ENCODE measurements at regions not wholly inside any gene's neighbourhood (a gene's known extent, or its start where the extent isn't known, plus 50 kb on each side); places are given as distances from the start of the nearest gene placed in this dataset.

DNA sequence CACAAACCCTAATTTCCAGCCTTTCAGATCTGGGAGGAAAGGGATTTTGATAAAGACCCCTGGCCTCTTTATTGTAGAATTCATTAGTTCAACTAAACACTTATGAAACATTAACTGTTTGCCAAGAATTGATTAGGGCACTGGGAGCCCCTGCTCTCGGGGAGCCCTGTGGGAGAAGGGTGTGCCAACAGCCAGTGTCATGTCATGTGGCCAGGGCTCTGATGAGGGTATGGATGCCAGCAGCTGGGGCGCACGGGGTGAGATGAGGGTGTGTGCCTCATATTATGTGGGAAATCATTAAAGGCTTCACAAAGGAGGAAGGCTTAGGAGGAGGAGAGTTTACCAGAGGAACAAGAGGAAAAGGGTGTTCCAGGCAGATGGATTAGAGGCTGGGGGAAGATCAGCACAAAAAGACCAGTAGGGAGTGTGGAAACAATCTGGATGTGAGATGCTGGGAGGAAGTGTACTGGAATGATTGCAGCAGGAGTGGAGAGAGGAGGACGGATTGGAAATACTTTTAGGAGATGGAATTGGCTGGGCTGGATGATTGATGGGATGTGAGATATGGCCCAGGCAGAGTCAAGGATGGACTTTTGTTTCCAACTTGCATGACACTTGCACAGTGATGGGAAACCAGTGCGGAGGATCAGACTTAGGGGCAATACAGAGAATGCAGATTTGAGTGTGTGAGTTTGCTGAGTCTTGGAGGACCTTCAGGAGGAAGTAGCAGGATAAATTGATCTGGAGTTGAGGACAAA is 137.8 kb downstream of the CSNK2A3 start (continued):
- TF ChIP-seq PATZ1 (CRISPR knock-in tag; IDR thresholded peaks at IDR 0.05; ENCODE audit: borderline replicate concordance), result no peak

DNA sequence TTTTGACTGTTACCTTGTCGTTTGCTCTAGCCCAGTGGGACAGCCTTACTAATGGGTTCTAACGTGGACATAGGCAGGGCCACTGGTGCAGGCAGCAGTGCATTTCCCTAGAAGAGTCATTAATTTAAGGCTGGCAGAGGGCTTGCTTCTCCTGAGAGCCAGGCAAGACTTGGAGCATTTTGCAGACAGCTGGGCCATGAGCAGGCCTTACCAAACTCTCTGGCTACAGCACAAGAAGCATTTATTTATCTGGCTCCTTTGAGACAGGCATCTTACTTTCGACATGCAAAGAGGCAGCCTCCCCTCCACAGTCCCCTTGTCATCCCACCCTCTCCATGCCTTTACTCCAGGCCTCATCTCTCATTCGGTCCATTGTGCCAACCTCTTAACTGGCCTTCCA is 139.9 kb downstream of the CSNK2A3 start:
- TF ChIP-seq SNAI2 (CRISPR knock-in tag; IDR thresholded peaks at IDR 0.05) (no peak), CSDC2 (CRISPR knock-in tag; IDR thresholded peaks at IDR 0.05) (no peak), ZNF70 (CRISPR knock-in tag; IDR thresholded peaks at IDR 0.05) (no peak), TOX (CRISPR knock-in tag; IDR thresholded peaks at IDR 0.05; ENCODE audit: borderline replicate concordance) (no peak)
- TF ChIP-seq, protein P1, sequence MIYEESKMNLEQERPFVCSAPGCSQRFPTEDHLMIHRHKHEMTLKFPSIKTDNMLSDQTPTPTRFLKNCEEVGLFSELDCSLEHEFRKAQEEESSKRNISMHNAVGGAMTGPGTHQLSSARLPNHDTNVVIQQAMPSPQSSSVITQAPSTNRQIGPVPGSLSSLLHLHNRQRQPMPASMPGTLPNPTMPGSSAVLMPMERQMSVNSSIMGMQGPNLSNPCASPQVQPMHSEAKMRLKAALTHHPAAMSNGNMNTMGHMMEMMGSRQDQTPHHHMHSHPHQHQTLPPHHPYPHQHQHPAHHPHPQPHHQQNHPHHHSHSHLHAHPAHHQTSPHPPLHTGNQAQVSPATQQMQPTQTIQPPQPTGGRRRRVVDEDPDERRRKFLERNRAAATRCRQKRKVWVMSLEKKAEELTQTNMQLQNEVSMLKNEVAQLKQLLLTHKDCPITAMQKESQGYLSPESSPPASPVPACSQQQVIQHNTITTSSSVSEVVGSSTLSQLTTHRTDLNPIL (CRISPR knock-in tag; IDR thresholded peaks at IDR 0.05; ENCODE audit: low read depth), result no peak
- ATAC-seq, result no peak

- TF ChIP-seq, protein P2, sequence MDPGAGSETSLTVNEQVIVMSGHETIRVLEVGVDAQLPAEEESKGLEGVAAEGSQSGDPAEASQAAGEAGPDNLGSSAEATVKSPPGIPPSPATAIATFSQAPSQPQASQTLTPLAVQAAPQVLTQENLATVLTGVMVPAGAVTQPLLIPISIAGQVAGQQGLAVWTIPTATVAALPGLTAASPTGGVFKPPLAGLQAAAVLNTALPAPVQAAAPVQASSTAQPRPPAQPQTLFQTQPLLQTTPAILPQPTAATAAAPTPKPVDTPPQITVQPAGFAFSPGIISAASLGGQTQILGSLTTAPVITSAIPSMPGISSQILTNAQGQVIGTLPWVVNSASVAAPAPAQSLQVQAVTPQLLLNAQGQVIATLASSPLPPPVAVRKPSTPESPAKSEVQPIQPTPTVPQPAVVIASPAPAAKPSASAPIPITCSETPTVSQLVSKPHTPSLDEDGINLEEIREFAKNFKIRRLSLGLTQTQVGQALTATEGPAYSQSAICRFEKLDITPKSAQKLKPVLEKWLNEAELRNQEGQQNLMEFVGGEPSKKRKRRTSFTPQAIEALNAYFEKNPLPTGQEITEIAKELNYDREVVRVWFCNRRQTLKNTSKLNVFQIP (CRISPR knock-in tag; IDR thresholded peaks at IDR 0.05; ENCODE audit: borderline replicate concordance, low read depth), result no peak
- TF ChIP-seq BACH2 (CRISPR knock-in tag; IDR thresholded peaks at IDR 0.05; ENCODE audit: borderline replicate concordance) (no peak), OSR1 (CRISPR knock-in tag; IDR thresholded peaks at IDR 0.05) (no peak), ZNF8 (CRISPR knock-in tag; IDR thresholded peaks at IDR 0.05) (no peak), SNAI2 (CRISPR knock-in tag; IDR thresholded peaks at IDR 0.05) (no peak), PATZ1 (CRISPR knock-in tag; IDR thresholded peaks at IDR 0.05; ENCODE audit: borderline replicate concordance) (no peak), ZNF70 (CRISPR knock-in tag; IDR thresholded peaks at IDR 0.05) (no peak), ARNTL (CRISPR knock-in tag; IDR thresholded peaks at IDR 0.05; ENCODE audit: borderline replicate concordance, low read depth) (no peak), PPARA (CRISPR knock-in tag; IDR thresholded peaks at IDR 0.05; ENCODE audit: borderline replicate concordance) (no peak)
- ATAC-seq, result no peak
Observed at GRCh38 chr11:11211888-11212287, 141.2 kb downstream of the CSNK2A3 start.

- no peak for ATAC-seq
- TF ChIP-seq, protein P3, sequence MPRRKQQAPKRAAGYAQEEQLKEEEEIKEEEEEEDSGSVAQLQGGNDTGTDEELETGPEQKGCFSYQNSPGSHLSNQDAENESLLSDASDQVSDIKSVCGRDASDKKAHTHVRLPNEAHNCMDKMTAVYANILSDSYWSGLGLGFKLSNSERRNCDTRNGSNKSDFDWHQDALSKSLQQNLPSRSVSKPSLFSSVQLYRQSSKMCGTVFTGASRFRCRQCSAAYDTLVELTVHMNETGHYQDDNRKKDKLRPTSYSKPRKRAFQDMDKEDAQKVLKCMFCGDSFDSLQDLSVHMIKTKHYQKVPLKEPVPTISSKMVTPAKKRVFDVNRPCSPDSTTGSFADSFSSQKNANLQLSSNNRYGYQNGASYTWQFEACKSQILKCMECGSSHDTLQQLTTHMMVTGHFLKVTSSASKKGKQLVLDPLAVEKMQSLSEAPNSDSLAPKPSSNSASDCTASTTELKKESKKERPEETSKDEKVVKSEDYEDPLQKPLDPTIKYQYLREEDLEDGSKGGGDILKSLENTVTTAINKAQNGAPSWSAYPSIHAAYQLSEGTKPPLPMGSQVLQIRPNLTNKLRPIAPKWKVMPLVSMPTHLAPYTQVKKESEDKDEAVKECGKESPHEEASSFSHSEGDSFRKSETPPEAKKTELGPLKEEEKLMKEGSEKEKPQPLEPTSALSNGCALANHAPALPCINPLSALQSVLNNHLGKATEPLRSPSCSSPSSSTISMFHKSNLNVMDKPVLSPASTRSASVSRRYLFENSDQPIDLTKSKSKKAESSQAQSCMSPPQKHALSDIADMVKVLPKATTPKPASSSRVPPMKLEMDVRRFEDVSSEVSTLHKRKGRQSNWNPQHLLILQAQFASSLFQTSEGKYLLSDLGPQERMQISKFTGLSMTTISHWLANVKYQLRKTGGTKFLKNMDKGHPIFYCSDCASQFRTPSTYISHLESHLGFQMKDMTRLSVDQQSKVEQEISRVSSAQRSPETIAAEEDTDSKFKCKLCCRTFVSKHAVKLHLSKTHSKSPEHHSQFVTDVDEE (CRISPR knock-in tag; IDR thresholded peaks at IDR 0.05), result no peak
- TF ChIP-seq BACH2 (CRISPR knock-in tag; IDR thresholded peaks at IDR 0.05; ENCODE audit: borderline replicate concordance) (no peak), SNAI2 (CRISPR knock-in tag; IDR thresholded peaks at IDR 0.05) (no peak), CSDC2 (CRISPR knock-in tag; IDR thresholded peaks at IDR 0.05) (no peak), ESRRG (CRISPR knock-in tag; IDR thresholded peaks at IDR 0.05) (no peak), ZFP3 (CRISPR knock-in tag; IDR thresholded peaks at IDR 0.05) (no peak), ZNF70 (CRISPR knock-in tag; IDR thresholded peaks at IDR 0.05) (no peak), TOX (CRISPR knock-in tag; IDR thresholded peaks at IDR 0.05; ENCODE audit: borderline replicate concordance) (no peak), RARB (CRISPR knock-in tag; IDR thresholded peaks at IDR 0.05) (no peak), ZFP30 (CRISPR knock-in tag; IDR thresholded peaks at IDR 0.05) (no peak), PATZ1 (CRISPR knock-in tag; IDR thresholded peaks at IDR 0.05; ENCODE audit: borderline replicate concordance) (no peak), PPARA (CRISPR knock-in tag; IDR thresholded peaks at IDR 0.05; ENCODE audit: borderline replicate concordance) (no peak), ZNF8 (CRISPR knock-in tag; IDR thresholded peaks at IDR 0.05) (no peak), GLIS3 (CRISPR knock-in tag; IDR thresholded peaks at IDR 0.05) (no peak)
- TF ChIP-seq, protein P4, sequence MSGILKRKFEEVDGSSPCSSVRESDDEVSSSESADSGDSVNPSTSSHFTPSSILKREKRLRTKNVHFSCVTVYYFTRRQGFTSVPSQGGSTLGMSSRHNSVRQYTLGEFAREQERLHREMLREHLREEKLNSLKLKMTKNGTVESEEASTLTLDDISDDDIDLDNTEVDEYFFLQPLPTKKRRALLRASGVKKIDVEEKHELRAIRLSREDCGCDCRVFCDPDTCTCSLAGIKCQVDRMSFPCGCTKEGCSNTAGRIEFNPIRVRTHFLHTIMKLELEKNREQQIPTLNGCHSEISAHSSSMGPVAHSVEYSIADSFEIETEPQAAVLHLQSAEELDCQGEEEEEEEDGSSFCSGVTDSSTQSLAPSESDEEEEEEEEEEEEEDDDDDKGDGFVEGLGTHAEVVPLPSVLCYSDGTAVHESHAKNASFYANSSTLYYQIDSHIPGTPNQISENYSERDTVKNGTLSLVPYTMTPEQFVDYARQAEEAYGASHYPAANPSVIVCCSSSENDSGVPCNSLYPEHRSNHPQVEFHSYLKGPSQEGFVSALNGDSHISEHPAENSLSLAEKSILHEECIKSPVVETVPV (CRISPR knock-in tag; IDR thresholded peaks at IDR 0.05), result no peak
- TF ChIP-seq, protein P2 (CRISPR knock-in tag; IDR thresholded peaks at IDR 0.05; ENCODE audit: borderline replicate concordance, low read depth), result no peak
Observed at GRCh38 chr11:11211186-11211585, 141.9 kb downstream of the CSNK2A3 start.

Measured in SK-N-SH treated with all-trans-retinoic acid at 6 μM for 48 hours (cell line).